ENCODE measurements at regions not wholly inside any gene's neighbourhood (a gene's known extent, or its start where the extent isn't known, plus 50 kb on each side); places are given as distances from the start of the nearest gene placed in this dataset.

DNA sequence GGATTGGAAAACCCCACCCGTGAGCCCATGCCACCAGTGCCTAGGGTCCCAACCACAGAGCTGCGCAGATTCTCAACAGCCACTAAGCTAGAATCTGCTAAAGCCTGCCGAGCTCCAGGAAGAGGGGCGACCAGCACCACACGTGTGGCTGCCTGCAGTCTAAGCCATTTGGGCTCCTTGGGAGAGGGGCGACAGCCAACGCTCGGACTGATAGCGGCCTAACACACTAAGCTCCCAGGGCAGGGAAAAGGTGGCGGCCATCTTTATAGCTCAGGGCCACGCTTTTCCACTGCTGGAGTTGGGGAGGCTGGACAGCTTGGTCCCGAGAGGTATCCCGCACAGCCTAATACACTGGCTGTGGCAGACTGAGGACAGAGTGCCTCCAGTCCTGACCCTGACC, 631.8 kb downstream of the CETN3 start:
- Histone ChIP-seq H3K36me3 (ENCODE audit: control insufficient read depth, insufficient read depth, low read length) (no peaks in the 10 kb centered on the region), H3K79me2 (no peaks in the 10 kb centered on the region), H3K4me3 (ENCODE audit: low read depth, low read length) (no peak overlapping the region), H3K4me1 (no peaks in the 10 kb centered on the region), H3K9ac (no peak overlapping the region), H3K27me3 (ENCODE audit: control insufficient read depth, insufficient read depth, low read length) (no peaks in the 10 kb centered on the region), H3K4me2 (ENCODE audit: low read length) (no peak overlapping the region), H2AFZ (no peak overlapping the region), H3K27ac (no peak overlapping the region), H3K9me3 (ENCODE audit: control insufficient read depth, low read length) (no peaks in the 10 kb centered on the region)
- TF ChIP-seq, protein P1, sequence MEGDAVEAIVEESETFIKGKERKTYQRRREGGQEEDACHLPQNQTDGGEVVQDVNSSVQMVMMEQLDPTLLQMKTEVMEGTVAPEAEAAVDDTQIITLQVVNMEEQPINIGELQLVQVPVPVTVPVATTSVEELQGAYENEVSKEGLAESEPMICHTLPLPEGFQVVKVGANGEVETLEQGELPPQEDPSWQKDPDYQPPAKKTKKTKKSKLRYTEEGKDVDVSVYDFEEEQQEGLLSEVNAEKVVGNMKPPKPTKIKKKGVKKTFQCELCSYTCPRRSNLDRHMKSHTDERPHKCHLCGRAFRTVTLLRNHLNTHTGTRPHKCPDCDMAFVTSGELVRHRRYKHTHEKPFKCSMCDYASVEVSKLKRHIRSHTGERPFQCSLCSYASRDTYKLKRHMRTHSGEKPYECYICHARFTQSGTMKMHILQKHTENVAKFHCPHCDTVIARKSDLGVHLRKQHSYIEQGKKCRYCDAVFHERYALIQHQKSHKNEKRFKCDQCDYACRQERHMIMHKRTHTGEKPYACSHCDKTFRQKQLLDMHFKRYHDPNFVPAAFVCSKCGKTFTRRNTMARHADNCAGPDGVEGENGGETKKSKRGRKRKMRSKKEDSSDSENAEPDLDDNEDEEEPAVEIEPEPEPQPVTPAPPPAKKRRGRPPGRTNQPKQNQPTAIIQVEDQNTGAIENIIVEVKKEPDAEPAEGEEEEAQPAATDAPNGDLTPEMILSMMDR (IDR thresholded peaks at IDR 0.05) = no peak

DNA sequence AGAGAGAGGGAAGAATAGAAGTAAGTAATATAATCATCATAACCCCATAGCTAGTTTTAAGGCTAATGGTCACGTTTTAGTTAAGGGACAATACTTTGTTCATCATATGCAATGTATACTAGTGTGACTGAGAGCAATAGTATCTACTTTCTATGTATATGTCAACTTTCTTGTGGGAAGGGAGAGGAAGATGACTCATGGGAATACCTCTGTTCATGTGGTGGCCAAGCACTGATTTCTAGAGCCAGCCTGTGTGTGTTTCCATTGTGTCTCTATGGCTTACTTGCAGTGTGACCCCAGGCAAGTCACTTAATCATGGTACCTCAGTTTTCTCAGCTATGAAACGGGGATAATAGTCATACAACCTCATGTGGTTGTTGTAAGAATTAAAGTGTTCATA, 639.6 kb downstream of the CETN3 start:
- Histone ChIP-seq H3K4me1 (no peaks in the 10 kb centered on the region), H3K9ac (no peak overlapping the region), H3K79me2 (no peaks in the 10 kb centered on the region), H3K36me3 (ENCODE audit: control insufficient read depth, insufficient read depth, low read length) (no peaks in the 10 kb centered on the region), H3K27me3 (ENCODE audit: control insufficient read depth, insufficient read depth, low read length) (no peaks in the 10 kb centered on the region), H3K4me3 (ENCODE audit: low read depth, low read length) (no peak overlapping the region), H3K4me2 (ENCODE audit: low read length) (no peak overlapping the region), H3K27ac (no peak overlapping the region), H3K9me3 (ENCODE audit: control insufficient read depth, low read length) (no peaks in the 10 kb centered on the region), H2AFZ (no peak overlapping the region)
- TF ChIP-seq, protein P1 (IDR thresholded peaks at IDR 0.05) = no peak

DNA sequence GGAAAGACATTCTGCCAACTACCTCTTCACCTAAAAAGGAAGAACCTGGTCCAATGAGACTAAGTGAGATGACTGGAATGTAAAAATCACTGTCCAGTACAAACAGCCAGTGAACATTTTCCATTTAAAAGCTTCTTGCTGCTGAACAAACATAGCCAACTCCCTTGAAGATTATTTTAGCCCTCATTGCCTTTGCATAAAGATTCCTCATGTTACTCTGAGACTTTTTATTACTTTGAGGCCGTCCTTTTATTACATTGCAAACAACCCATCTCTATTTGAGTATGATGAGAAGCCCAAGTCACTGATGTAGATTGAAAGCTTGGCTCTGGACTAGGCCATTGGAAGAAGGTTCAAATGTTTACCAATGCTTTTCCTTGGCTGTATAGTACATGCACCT, 649.8 kb downstream of the CETN3 start:
- Histone ChIP-seq H3K9me3 (ENCODE audit: control insufficient read depth, low read length) (no peaks in the 10 kb centered on the region), H3K27me3 (ENCODE audit: control insufficient read depth, insufficient read depth, low read length) (no peaks in the 10 kb centered on the region), H3K4me3 (ENCODE audit: low read depth, low read length) (no peak overlapping the region), H2AFZ (no peak overlapping the region), H3K36me3 (ENCODE audit: control insufficient read depth, insufficient read depth, low read length) (no peaks in the 10 kb centered on the region), H3K79me2 (no peaks in the 10 kb centered on the region), H3K4me1 (no peaks in the 10 kb centered on the region), H3K4me2 (ENCODE audit: low read length) (no peak overlapping the region), H3K9ac (no peak overlapping the region), H3K27ac (no peak overlapping the region)
- TF ChIP-seq, protein P1 (IDR thresholded peaks at IDR 0.05) = no peak

GRCh38 chr5:89758146-89758545, 651.4 kb downstream of the CETN3 start:
- H3K36me3 ChIP-seq (ENCODE audit: control insufficient read depth, insufficient read depth, low read length) = no peaks in the 10 kb centered on the region
- H3K9ac ChIP-seq = no peak overlapping the region
- no peaks in the 10 kb centered on the region for H3K79me2 ChIP-seq
- TF ChIP-seq, protein P1 (IDR thresholded peaks at IDR 0.05) = no peak
- no peaks in the 10 kb centered on the region for H3K9me3 ChIP-seq (ENCODE audit: control insufficient read depth, low read length)
- H3K4me2 ChIP-seq (ENCODE audit: low read length) = no peak overlapping the region
- H3K27me3 ChIP-seq (ENCODE audit: control insufficient read depth, insufficient read depth, low read length) = no peaks in the 10 kb centered on the region
- no peak overlapping the region for H3K27ac ChIP-seq
- no peak overlapping the region for H2AFZ ChIP-seq
- no peak overlapping the region for H3K4me3 ChIP-seq (ENCODE audit: low read depth, low read length)
- no peaks in the 10 kb centered on the region for H3K4me1 ChIP-seq

- no peak overlapping the region for H2AFZ ChIP-seq
- no peak overlapping the region for H3K9ac ChIP-seq
- no peaks in the 10 kb centered on the region for H3K9me3 ChIP-seq (ENCODE audit: control insufficient read depth, low read length)
- TF ChIP-seq, protein P1 (IDR thresholded peaks at IDR 0.05) = no peak
- no peaks in the 10 kb centered on the region for H3K36me3 ChIP-seq (ENCODE audit: control insufficient read depth, insufficient read depth, low read length)
- H3K27ac ChIP-seq = no peak overlapping the region
- no peak overlapping the region for H3K4me3 ChIP-seq (ENCODE audit: low read depth, low read length)
- H3K27me3 ChIP-seq (ENCODE audit: control insufficient read depth, insufficient read depth, low read length) = no peaks in the 10 kb centered on the region
- H3K4me2 ChIP-seq (ENCODE audit: low read length) = no peak overlapping the region
- no peaks in the 10 kb centered on the region for H3K4me1 ChIP-seq
- H3K79me2 ChIP-seq = no peaks in the 10 kb centered on the region
Observed at GRCh38 chr5:89756955-89757354, 652.6 kb downstream of the CETN3 start.

Measured in parathyroid adenoma (tissue), 2 donors.